PC-9 (cell line): ENCODE measurements at regions not wholly inside any gene's neighbourhood (a gene's known extent, or its start where the extent isn't known, plus 50 kb on each side); places are given as distances from the start of the nearest gene placed in this dataset.

Experiments
- BruUV-seq: library from RNA; stranded (reverse); fragments of 400-500 nt; replicated peaks from 2 replicates; lab custom pipeline; 2021; lab: Mats Ljungman, UMichigan
- CTCF ChIA-PET: fragments of 300-600 bp; sonication (Branson Sonifier 250); formaldehyde crosslinking; loops from one replicate; lab custom pipeline; 2022; ENCODE audit warnings: antibody characterized with exemption; lab: Charles Lee
- POLR2A ChIA-PET: fragments of 300-600 bp; sonication (Branson Sonifier 250); formaldehyde crosslinking; loops from one replicate; lab custom pipeline; 2022; ENCODE audit warnings: antibody characterized with exemption; ENCODE audit not compliant: unreplicated experiment; lab: Charles Lee
- DNase-seq, 2 experiments: peaks; one replicate each; pipeline versions ENCODE4 v3.0.0 to v3.0.0-alpha.2; 2015 to 2022; ENCODE audit warnings: mixed read lengths in 1 of 2
- H2AFZ ChIP-seq: fragments of 200-600 bp; sonication (generic); 2 replicates; pipeline ENCODE4 v1.8.1; 2017; ENCODE audit warnings: antibody characterized with exemption
- H3F3A ChIP-seq: fragments of 200-600 bp; sonication (generic); 2 replicates; pipeline ENCODE4 v1.8.1; 2017; ENCODE audit warnings: antibody characterized with exemption, mild to moderate bottlenecking, low read depth; ENCODE audit not compliant: insufficient read depth
- H3K27ac ChIP-seq: fragments of 200-600 bp; sonication (generic); 2 replicates; pipeline ENCODE4 v1.6.1; 2016; ENCODE audit warnings: mixed run types
- H3K27me3 ChIP-seq: fragments of 200-600 bp; sonication (generic); 2 replicates; pipeline ENCODE4 v1.6.1; 2016; ENCODE audit warnings: low read depth, mixed run types; ENCODE audit not compliant: insufficient read depth
- H3K36me3 ChIP-seq: fragments of 200-600 bp; sonication (generic); 2 replicates; pipeline ENCODE4 v1.6.1; 2016; ENCODE audit warnings: low read depth, mixed run types
- H3K4me1 ChIP-seq: fragments of 200-600 bp; sonication (generic); replicated peaks from 2 replicates; pipeline ENCODE4 v1.6.1; 2016; ENCODE audit warnings: mixed run types; ENCODE audit not compliant: insufficient read depth
- H3K4me2 ChIP-seq: fragments of 200-600 bp; sonication (generic); 2 replicates; pipeline ENCODE4 v1.6.1; 2017; ENCODE audit warnings: mixed run types
- H3K4me3 ChIP-seq: fragments of 200-600 bp; sonication (generic); 2 replicates; pipeline ENCODE4 v1.6.1; 2016; ENCODE audit warnings: mixed run types
- H3K79me2 ChIP-seq: fragments of 200-600 bp; sonication (generic); 2 replicates; pipeline ENCODE4 v1.6.1; 2017; ENCODE audit warnings: low read depth, mixed run types
- H3K9me2 ChIP-seq: fragments of 200-600 bp; sonication (generic); 2 replicates; pipeline ENCODE4 v1.8.1; 2017; ENCODE audit warnings: mild to moderate bottlenecking; ENCODE audit not compliant: insufficient read depth
- H3K9me3 ChIP-seq: fragments of 200-600 bp; sonication (generic); 2 replicates; pipeline ENCODE4 v1.8.1; 2016; ENCODE audit warnings: low read depth; ENCODE audit not compliant: insufficient read depth
- H4K20me1 ChIP-seq: fragments of 200-600 bp; sonication (generic); 2 replicates; pipeline ENCODE4 v1.8.1; 2017; ENCODE audit not compliant: insufficient read depth
- EZH2 ChIP-seq: fragments of 200-600 bp; sonication (generic); IDR thresholded peaks from 2 replicates; pipeline ENCODE4 v1.8.0; 2017; ENCODE audit warnings: antibody characterized with exemption, low read depth
- intact Hi-C: fragments of 100-400 bp; cut with micrococcal nuclease; formaldehyde crosslinking; loops from one replicate; pipeline ENCODE4 v1.10.0; 2022; ENCODE audit not compliant: unreplicated experiment
- TF ChIP-seq, protein P1 (sequence below): fragments of 200-600 bp; sonication (generic); conservative IDR thresholded peaks from 2 replicates; pipeline ENCODE4 v1.6.1; 2017; ENCODE audit warnings: mixed run types, antibody characterized with exemption, mild to moderate bottlenecking, moderate library complexity

DNA sequence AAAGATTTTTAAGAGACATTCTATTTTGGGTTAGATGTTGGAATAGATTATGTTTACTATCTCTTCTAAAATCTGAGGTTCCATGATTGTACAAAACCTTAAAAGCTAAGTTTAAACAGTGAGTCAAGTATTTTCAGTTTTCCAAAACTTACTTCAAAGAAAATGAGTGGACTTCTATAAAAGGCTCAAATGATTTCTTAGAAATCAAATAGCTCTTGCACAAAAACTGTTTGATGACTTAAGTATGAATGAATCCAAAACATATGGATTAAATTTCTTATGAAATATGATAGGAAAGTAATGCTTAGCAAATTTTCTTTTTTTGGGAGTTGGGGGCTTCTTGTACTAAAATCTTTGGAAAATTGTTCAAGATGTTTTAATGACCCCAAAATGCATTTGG is 837.3 kb upstream of the SLC35B3 start:
- Histone ChIP-seq H3K27me3 (no peaks in the 10 kb centered on the region), H3K27ac (no peak overlapping the region), H3K9me3 (no peaks in the 10 kb centered on the region), H2AFZ (no peak overlapping the region), H3F3A (no peaks in the 10 kb centered on the region), H3K4me1 (no peaks in the 10 kb centered on the region), H3K4me2 (no peak overlapping the region), H3K79me2 (no peaks in the 10 kb centered on the region), H4K20me1 (no peaks in the 10 kb centered on the region), H3K9me2 (no peaks in the 10 kb centered on the region), H3K36me3 (no peaks in the 10 kb centered on the region), H3K4me3 (no peak overlapping the region)
- no peak for DNase-seq
- ChIA-PET POLR2A (no interaction called here), CTCF (no interaction called here)
- intact Hi-C loops: no loop called here
- BruUV-seq: no TSS peak
- TF ChIP-seq, protein P1, sequence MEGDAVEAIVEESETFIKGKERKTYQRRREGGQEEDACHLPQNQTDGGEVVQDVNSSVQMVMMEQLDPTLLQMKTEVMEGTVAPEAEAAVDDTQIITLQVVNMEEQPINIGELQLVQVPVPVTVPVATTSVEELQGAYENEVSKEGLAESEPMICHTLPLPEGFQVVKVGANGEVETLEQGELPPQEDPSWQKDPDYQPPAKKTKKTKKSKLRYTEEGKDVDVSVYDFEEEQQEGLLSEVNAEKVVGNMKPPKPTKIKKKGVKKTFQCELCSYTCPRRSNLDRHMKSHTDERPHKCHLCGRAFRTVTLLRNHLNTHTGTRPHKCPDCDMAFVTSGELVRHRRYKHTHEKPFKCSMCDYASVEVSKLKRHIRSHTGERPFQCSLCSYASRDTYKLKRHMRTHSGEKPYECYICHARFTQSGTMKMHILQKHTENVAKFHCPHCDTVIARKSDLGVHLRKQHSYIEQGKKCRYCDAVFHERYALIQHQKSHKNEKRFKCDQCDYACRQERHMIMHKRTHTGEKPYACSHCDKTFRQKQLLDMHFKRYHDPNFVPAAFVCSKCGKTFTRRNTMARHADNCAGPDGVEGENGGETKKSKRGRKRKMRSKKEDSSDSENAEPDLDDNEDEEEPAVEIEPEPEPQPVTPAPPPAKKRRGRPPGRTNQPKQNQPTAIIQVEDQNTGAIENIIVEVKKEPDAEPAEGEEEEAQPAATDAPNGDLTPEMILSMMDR: no peak
- no peak for TF ChIP-seq EZH2

DNA sequence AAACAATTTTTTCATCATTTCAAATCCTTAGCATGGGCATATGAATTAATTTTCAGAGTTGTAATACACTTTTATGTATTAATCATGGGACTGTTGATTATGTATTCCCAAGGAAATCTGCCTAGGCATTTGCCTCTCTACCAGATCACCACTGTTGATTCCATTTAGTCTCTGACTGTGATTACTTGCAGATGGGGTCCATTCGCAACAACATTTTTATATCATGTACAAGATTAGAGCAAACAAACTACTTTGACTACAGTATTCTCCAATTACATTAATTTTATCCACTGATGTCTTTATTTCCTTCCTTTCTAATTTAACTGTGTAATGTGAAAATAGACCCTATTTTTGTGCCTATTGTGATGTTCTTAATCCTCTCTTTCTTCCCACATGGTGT is 831.4 kb upstream of the SLC35B3 start:
- Histone ChIP-seq H3K9me3 (no peaks in the 10 kb centered on the region), H4K20me1 (no peaks in the 10 kb centered on the region), H3K36me3 (no peaks in the 10 kb centered on the region), H3K4me1 (no peaks in the 10 kb centered on the region), H3K4me3 (no peak overlapping the region), H2AFZ (no peak overlapping the region), H3K79me2 (no peaks in the 10 kb centered on the region), H3K9me2 (no peaks in the 10 kb centered on the region), H3K27ac (no peak overlapping the region), H3K4me2 (no peak overlapping the region), H3K27me3 (no peaks in the 10 kb centered on the region), H3F3A (no peaks in the 10 kb centered on the region)
- ChIA-PET POLR2A (no interaction called here), CTCF (no interaction called here)
- no peak for DNase-seq
- intact Hi-C loops: no loop called here
- no TSS peak for BruUV-seq
- TF ChIP-seq, protein P1: no peak
- no peak for TF ChIP-seq EZH2

DNA sequence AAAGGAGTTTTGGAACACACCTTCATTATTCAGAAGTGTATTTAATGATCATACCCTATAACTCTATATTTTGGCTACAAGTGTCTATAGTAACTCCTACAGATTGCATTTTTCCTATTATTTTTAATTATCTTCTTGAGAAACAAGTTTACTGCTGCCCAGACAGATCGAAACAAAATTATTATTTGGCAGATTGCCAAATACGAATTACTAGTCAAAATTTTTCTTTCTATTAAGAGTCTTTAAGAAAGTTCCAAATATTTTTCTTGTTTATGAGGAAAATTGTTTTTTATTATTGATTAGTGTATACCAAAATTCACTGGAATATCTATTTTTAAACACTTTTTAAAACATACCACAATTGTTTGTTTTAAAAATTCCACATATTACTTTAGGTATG is 821.9 kb upstream of the SLC35B3 start:
- CTCF ChIA-PET: no interaction called here
- Histone ChIP-seq H3F3A (no peaks in the 10 kb centered on the region), H3K4me3 (no peak overlapping the region), H4K20me1 (no peaks in the 10 kb centered on the region), H3K27ac (no peak overlapping the region), H3K4me2 (no peak overlapping the region), H3K4me1 (no peaks in the 10 kb centered on the region), H2AFZ (no peak overlapping the region), H3K9me2 (no peaks in the 10 kb centered on the region), H3K27me3 (no peaks in the 10 kb centered on the region), H3K36me3 (no peaks in the 10 kb centered on the region), H3K9me3 (no peaks in the 10 kb centered on the region), H3K79me2 (no peaks in the 10 kb centered on the region)
- TF ChIP-seq EZH2: no peak
- TF ChIP-seq, protein P1: no peak
- POLR2A ChIA-PET: no interaction called here
- DNase-seq: no peak
- BruUV-seq: no TSS peak
- intact Hi-C loops: loop anchor here (10.0 kb wide), 1 partner anchor 358 kb away; no protein-coding TSS in a partner anchor
